Stimulated activated CD4-positive, alpha-beta T cell treated with anti-CD3 and anti-CD28 coated beads, Interleukin-4, amount 100 ng/mL, for 4 hours (primary cell): ENCODE measurements at regions not wholly inside any gene's neighbourhood (a gene's known extent, or its start where the extent isn't known, plus 50 kb on each side); places are given as distances from the start of the nearest gene placed in this dataset.

Experiments used
- DNase-seq, 2 experiments: peaks; one replicate each; pipeline ENCODE4 v3.0.0-alpha.2; 2020

GRCh38 chr14:54322701-54323337 lies 74.0 kb upstream of the CDKN3 start:
- DNase-seq, result no peak

- DNase-seq, result no peak
These were observed 71.0 kb upstream of the CDKN3 start for GRCh38 chr14:54325766-54326165.

- no peak for DNase-seq
These were observed 67.6 kb upstream of the CDKN3 start for GRCh38 chr14:54329082-54329695.

GRCh38 chr14:54330876-54331275 lies 65.9 kb upstream of the CDKN3 start:
- DNase-seq, result no peak

GRCh38 chr14:54331516-54331915 lies 65.3 kb upstream of the CDKN3 start:
- DNase-seq, result no peak

GRCh38 chr14:54332490-54332889 lies 64.3 kb upstream of the CDKN3 start:
- no peak for DNase-seq

- no peak for DNase-seq
These were observed 63.3 kb upstream of the CDKN3 start for GRCh38 chr14:54333511-54333910.

GRCh38 chr14:54335569-54336155 lies 61.1 kb upstream of the CDKN3 start:
- DNase-seq, result no peak

GRCh38 chr14:54337314-54337713 lies 59.5 kb upstream of the CDKN3 start:
- no peak for DNase-seq

- no peak for DNase-seq
These were observed 58.0 kb upstream of the CDKN3 start for GRCh38 chr14:54338696-54339317.

GRCh38 chr14:54339771-54340170 lies 57.0 kb upstream of the CDKN3 start:
- no peak for DNase-seq

- DNase-seq, result no peak
These were observed 54.0 kb upstream of the CDKN3 start for GRCh38 chr14:54342806-54343205.

GRCh38 chr14:54343272-54344121 lies 53.3 kb upstream of the CDKN3 start:
- DNase-seq, result no peak

- DNase-seq, result no peak
These were observed 52.4 kb upstream of the CDKN3 start for GRCh38 chr14:54344445-54344844.

GRCh38 chr14:54346257-54346656 lies 50.5 kb upstream of the CDKN3 start:
- DNase-seq, result no peak
